Gastrocnemius medialis (tissue), 4 donors: ENCODE measurements at regions not wholly inside any gene's neighbourhood (a gene's known extent, or its start where the extent isn't known, plus 50 kb on each side); places are given as distances from the start of the nearest gene placed in this dataset.

Experiments
- CTCF ChIP-seq, 5 experiments: fragments of 450-650 bp in 3 of 5; fragments of 200-600 bp in 2 of 5; sonication (generic) in 2 of 5; IDR thresholded peaks in 4 of 5; conservative IDR thresholded peaks in 1 of 5; 1 replicate in 4 of 5; 2 replicates in 1 of 5; pipeline ENCODE4 v1.5.1; 2016 to 2019; ENCODE audit warnings: antibody characterized with exemption in 5 of 5, mild to moderate bottlenecking in 3 of 5, moderate library complexity in 3 of 5
- POLR2A ChIP-seq, 2 donors: fragments of 450-650 bp; IDR thresholded peaks; one replicate each; pipeline ENCODE4 v1.6.1; 2017; ENCODE audit warnings: antibody characterized with exemption in 2 of 2, mild to moderate bottlenecking in 2 of 2, moderate library complexity in 2 of 2

GRCh38 chr5:120007598-120007997, 378.2 kb downstream of the FAM170A start:
- no peak for TF ChIP-seq POLR2A (IDR thresholded peaks at IDR 0.05)
- no peak for TF ChIP-seq CTCF (IDR thresholded peaks at IDR 0.05 in 4 of 5, conservative IDR thresholded peaks at IDR 0.05 in 1 of 5)
